ENCODE measurements at regions not wholly inside any gene's neighbourhood (a gene's known extent, or its start where the extent isn't known, plus 50 kb on each side); places are given as distances from the start of the nearest gene placed in this dataset.

DNA sequence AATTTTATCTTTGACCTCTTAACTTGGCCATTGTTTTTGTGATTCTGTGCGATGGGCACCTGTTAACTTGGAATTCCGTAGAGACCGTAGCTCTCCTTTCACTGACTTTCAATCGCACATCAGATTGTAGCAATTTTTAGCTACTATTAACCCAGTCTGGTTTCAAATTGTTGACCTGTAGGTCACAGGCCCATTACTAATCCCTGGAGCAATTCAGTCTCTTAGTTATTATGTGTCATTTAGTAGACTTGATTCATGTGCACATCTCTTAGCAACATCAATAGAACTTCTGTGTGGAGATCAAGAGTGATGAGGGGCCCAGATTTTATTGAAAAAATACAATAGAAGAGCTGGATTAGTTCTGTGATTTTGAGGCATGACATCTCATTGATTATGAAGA lies 549.6 kb upstream of the SLC10A2 start:
- TF ChIP-seq, protein P1, sequence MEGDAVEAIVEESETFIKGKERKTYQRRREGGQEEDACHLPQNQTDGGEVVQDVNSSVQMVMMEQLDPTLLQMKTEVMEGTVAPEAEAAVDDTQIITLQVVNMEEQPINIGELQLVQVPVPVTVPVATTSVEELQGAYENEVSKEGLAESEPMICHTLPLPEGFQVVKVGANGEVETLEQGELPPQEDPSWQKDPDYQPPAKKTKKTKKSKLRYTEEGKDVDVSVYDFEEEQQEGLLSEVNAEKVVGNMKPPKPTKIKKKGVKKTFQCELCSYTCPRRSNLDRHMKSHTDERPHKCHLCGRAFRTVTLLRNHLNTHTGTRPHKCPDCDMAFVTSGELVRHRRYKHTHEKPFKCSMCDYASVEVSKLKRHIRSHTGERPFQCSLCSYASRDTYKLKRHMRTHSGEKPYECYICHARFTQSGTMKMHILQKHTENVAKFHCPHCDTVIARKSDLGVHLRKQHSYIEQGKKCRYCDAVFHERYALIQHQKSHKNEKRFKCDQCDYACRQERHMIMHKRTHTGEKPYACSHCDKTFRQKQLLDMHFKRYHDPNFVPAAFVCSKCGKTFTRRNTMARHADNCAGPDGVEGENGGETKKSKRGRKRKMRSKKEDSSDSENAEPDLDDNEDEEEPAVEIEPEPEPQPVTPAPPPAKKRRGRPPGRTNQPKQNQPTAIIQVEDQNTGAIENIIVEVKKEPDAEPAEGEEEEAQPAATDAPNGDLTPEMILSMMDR (conservative IDR thresholded peaks at IDR 0.05 in 1 of 2, IDR thresholded peaks at IDR 0.05 in 1 of 2; ENCODE audit: low read depth in 1 of 2, low read length in 2 of 2) = no peak
- TF ChIP-seq EZH2 (IDR thresholded peaks at IDR 0.05; ENCODE audit: low read length, missing control alignments) = no peak
